ENCODE measurements at regions not wholly inside any gene's neighbourhood (a gene's known extent, or its start where the extent isn't known, plus 50 kb on each side); places are given as distances from the start of the nearest gene placed in this dataset.

- peaks cover 19 to 48% of the 10 kb centered on the region in 2 donors for H3K27me3 Mint-ChIP-seq (ENCODE audit: low read depth in 2 of 2)
- Histone ChIP-seq H3K36me3 (ENCODE audit: control insufficient read depth, insufficient read depth, low read length) (no peaks in the 10 kb centered on the region), H3K27ac (ENCODE audit: low read length) (no peak overlapping the region), H3K9me3 (ENCODE audit: control insufficient read depth, insufficient read depth, low read length) (no peaks in the 10 kb centered on the region), H3K4me1 (ENCODE audit: control insufficient read depth, insufficient read depth, low read length) (no peaks in the 10 kb centered on the region), H3K4me3 (ENCODE audit: low read length) (no peak overlapping the region), H3K27me3 (ENCODE audit: control insufficient read depth, insufficient read depth, low read length) (no peaks in the 10 kb centered on the region)
- DNase-seq = no peak
- no peaks in the 10 kb centered on the region for H3K9me3 Mint-ChIP-seq
- no peaks in the 10 kb centered on the region for H3K36me3 Mint-ChIP-seq
- no peak overlapping the region for H3K27ac Mint-ChIP-seq
- intact Hi-C loops (cut with micrococcal nuclease) = no loop called here
- no peaks in the 10 kb centered on the region for H3K4me1 Mint-ChIP-seq
- WGBS (ENCODE audit: insufficient coverage) = 89% methylated on average over 2 of the region's 2 CpGs
- TF ChIP-seq, protein P1, sequence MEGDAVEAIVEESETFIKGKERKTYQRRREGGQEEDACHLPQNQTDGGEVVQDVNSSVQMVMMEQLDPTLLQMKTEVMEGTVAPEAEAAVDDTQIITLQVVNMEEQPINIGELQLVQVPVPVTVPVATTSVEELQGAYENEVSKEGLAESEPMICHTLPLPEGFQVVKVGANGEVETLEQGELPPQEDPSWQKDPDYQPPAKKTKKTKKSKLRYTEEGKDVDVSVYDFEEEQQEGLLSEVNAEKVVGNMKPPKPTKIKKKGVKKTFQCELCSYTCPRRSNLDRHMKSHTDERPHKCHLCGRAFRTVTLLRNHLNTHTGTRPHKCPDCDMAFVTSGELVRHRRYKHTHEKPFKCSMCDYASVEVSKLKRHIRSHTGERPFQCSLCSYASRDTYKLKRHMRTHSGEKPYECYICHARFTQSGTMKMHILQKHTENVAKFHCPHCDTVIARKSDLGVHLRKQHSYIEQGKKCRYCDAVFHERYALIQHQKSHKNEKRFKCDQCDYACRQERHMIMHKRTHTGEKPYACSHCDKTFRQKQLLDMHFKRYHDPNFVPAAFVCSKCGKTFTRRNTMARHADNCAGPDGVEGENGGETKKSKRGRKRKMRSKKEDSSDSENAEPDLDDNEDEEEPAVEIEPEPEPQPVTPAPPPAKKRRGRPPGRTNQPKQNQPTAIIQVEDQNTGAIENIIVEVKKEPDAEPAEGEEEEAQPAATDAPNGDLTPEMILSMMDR (IDR thresholded peaks at IDR 0.05) = no peak
- no peak for ATAC-seq
- no peak overlapping the region for H3K4me3 Mint-ChIP-seq
Measured at GRCh38 chr6:6091608-6092002, 84.9 kb upstream of the NRN1 start.

DNA sequence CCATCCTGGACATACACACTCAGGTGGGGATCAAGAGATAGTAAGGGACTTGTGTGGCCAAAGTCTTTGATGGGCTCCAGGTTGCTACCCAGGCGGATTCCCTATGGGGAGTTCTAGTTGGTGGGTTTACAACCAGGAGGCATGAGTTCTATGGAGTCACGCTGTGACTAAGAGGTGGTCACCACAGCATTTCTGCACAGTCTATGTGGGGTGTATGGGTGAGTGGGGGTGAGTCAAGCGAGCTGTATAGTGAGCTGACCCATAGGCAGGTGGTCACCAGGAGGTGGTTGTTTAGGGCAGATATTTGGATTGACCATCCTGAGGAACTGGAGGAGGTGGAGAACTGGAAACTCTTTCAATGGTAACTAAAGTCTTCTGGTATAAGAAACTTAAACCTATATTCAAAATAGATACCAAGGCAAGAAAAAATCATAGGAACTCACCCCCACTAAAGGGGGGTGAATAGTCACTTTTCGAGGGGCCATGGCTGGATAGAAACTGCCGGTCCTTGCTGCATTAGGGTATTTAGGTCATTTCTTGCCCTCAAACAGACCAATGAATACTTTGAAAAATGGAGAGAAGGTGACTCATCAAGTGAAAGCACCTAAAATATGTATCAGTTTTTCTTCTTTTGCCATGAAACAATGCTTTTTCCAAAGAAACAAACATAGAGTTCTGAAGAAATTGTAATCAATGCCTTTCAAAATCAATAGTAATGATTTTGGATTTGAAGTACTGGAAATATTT lies 84.3 kb upstream of the NRN1 start:
- peaks cover 19 to 48% of the 10 kb centered on the region in 2 donors for H3K27me3 Mint-ChIP-seq (ENCODE audit: low read depth in 2 of 2)
- H3K36me3 Mint-ChIP-seq = no peaks in the 10 kb centered on the region
- 70% methylated on average over 5 of the region's 5 CpGs for WGBS (ENCODE audit: insufficient coverage)

DNA sequence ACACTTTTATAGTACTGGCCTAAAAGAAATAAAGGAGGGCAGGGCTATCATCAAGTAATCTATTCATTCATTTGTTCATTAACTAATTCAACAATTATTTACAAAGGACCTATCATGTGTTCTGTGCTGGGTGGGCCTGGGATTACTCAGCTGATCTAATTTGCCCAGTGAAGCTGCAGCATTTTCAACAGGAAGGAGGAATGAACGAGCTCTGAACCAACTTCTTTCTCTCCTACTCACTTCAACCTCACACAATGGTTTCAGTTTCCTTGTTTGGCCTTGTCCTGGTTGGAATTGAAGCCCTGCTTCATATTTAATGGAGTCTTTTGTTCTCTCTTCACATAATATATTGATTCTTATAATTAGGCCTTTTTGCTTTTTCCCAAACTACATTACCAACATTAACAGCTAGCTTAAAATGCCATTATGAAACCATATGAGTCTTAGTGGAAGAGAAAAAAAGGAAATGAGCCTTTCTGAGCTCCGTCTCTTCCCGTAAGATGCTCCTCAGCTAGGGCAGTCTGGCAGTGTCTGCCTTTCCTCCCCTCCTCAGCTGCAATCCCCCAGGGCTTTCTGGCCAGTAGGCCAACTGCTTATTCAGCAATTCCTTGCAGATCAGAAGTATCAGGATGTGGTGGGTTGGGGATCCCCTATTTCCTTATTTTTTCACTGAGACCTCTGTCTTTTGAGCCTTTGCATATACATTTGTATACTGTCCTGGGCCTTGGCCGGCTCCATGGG lies 79.4 kb upstream of the NRN1 start:
- Mint-ChIP-seq H3K9me3 (no peaks in the 10 kb centered on the region), H3K4me1 (no peaks in the 10 kb centered on the region), H3K27me3 (ENCODE audit: low read depth in 2 of 2) (peaks cover 22 to 29% of the 10 kb centered on the region in 2 donors), H3K36me3 (no peaks in the 10 kb centered on the region), H3K4me3 (no peak overlapping the region), H3K27ac (no peak overlapping the region)
- Histone ChIP-seq H3K36me3 (ENCODE audit: control insufficient read depth, insufficient read depth, low read length) (no peaks in the 10 kb centered on the region), H3K27ac (ENCODE audit: low read length) (no peak overlapping the region), H3K4me1 (ENCODE audit: control insufficient read depth, insufficient read depth, low read length) (no peaks in the 10 kb centered on the region), H3K9me3 (ENCODE audit: control insufficient read depth, insufficient read depth, low read length) (no peaks in the 10 kb centered on the region), H3K27me3 (ENCODE audit: control insufficient read depth, insufficient read depth, low read length) (no peaks in the 10 kb centered on the region), H3K4me3 (ENCODE audit: low read length) (no peak overlapping the region)
- intact Hi-C loops (cut with micrococcal nuclease) = no loop called here
- 33% methylated on average over 1 of the region's 4 CpGs for WGBS (ENCODE audit: insufficient coverage)
- ATAC-seq = no peak
- DNase-seq = no peak
- TF ChIP-seq, protein P1 (IDR thresholded peaks at IDR 0.05) = no peak

More for the DNA sequence above, 84.3 kb upstream of the NRN1 start:
- Histone ChIP-seq H3K27ac (ENCODE audit: low read length) (no peak overlapping the region), H3K9me3 (ENCODE audit: control insufficient read depth, insufficient read depth, low read length) (no peaks in the 10 kb centered on the region), H3K4me1 (ENCODE audit: control insufficient read depth, insufficient read depth, low read length) (no peaks in the 10 kb centered on the region), H3K36me3 (ENCODE audit: control insufficient read depth, insufficient read depth, low read length) (no peaks in the 10 kb centered on the region), H3K27me3 (ENCODE audit: control insufficient read depth, insufficient read depth, low read length) (no peaks in the 10 kb centered on the region), H3K4me3 (ENCODE audit: low read length) (no peak overlapping the region)
- H3K4me3 Mint-ChIP-seq = no peak overlapping the region
- H3K4me1 Mint-ChIP-seq = no peaks in the 10 kb centered on the region
- DNase-seq (no peak), ATAC-seq (no peak)
- intact Hi-C loops (cut with micrococcal nuclease) = no loop called here
- TF ChIP-seq, protein P1 (IDR thresholded peaks at IDR 0.05) = no peak
- H3K27ac Mint-ChIP-seq = no peak overlapping the region
- H3K9me3 Mint-ChIP-seq = no peaks in the 10 kb centered on the region

Data from natural killer cell (primary cell).